ENCODE measurements at regions not wholly inside any gene's neighbourhood (a gene's known extent, or its start where the extent isn't known, plus 50 kb on each side); places are given as distances from the start of the nearest gene placed in this dataset.
"Not testable (repeated sequence)": the region's sequence is repeated elsewhere in the genome, so short reads cannot be mapped to it uniquely, and the experiment has no call there.

GRCh38 chr21:43290421-43291346 lies 121.9 kb downstream of the CRYAA start:
- no peak for DNase-seq (ENCODE audit: low read depth in 2 of 3, low spot score in 1 of 3)

- DNase-seq (ENCODE audit: low read depth in 2 of 3, low spot score in 1 of 3) = no peak
Observed at GRCh38 chr21:43289966-43290365, 121.2 kb downstream of the CRYAA start.

GRCh38 chr21:43289442-43289841 lies 120.6 kb downstream of the CRYAA start:
- no peak for DNase-seq (ENCODE audit: low read depth in 2 of 3, low spot score in 1 of 3)

GRCh38 chr21:43287795-43288755 lies 119.3 kb downstream of the CRYAA start:
- no peak for DNase-seq (ENCODE audit: low read depth in 2 of 3, low spot score in 1 of 3)

GRCh38 chr21:43287111-43287760 lies 118.4 kb downstream of the CRYAA start:
- DNase-seq (ENCODE audit: low read depth in 2 of 3, low spot score in 1 of 3) = no peak

GRCh38 chr21:43286196-43286595 lies 117.4 kb downstream of the CRYAA start:
- no peak for DNase-seq (ENCODE audit: low read depth in 2 of 3, low spot score in 1 of 3)

- no peak for DNase-seq (ENCODE audit: low read depth in 2 of 3, low spot score in 1 of 3)
Observed at GRCh38 chr21:43284700-43285099, 115.9 kb downstream of the CRYAA start.

- DNase-seq (ENCODE audit: low read depth in 2 of 3, low spot score in 1 of 3) = no peak
Observed at GRCh38 chr21:43284238-43284637, 115.4 kb downstream of the CRYAA start.

- DNase-seq (ENCODE audit: low read depth in 2 of 3, low spot score in 1 of 3) = not testable (repeated sequence)
Observed at GRCh38 chr21:43283925-43284221, 115.1 kb downstream of the CRYAA start.

GRCh38 chr21:43283136-43283924 lies 114.5 kb downstream of the CRYAA start:
- DNase-seq (ENCODE audit: low read depth in 2 of 3, low spot score in 1 of 3) = no peak

- no peak for DNase-seq (ENCODE audit: low read depth in 2 of 3, low spot score in 1 of 3)
Observed at GRCh38 chr21:43282358-43283120, 113.7 kb downstream of the CRYAA start.

GRCh38 chr21:43281661-43282357 lies 113.0 kb downstream of the CRYAA start:
- DNase-seq (ENCODE audit: low read depth in 2 of 3, low spot score in 1 of 3) = no peak

GRCh38 chr21:43280949-43281633 lies 112.3 kb downstream of the CRYAA start:
- DNase-seq (ENCODE audit: low read depth in 2 of 3, low spot score in 1 of 3) = no peak

GRCh38 chr21:43279578-43279894 lies 110.7 kb downstream of the CRYAA start:
- DNase-seq (ENCODE audit: low read depth in 2 of 3, low spot score in 1 of 3) = no peak

- no peak for DNase-seq (ENCODE audit: low read depth in 2 of 3, low spot score in 1 of 3)
Observed at GRCh38 chr21:43278766-43279577, 110.2 kb downstream of the CRYAA start.

- no peak for DNase-seq (ENCODE audit: low read depth in 2 of 3, low spot score in 1 of 3)
Observed at GRCh38 chr21:43278359-43278758, 109.6 kb downstream of the CRYAA start.

GRCh38 chr21:43277481-43278351 lies 108.9 kb downstream of the CRYAA start:
- DNase-seq (ENCODE audit: low read depth in 2 of 3, low spot score in 1 of 3) = no peak

Measured in stimulated activated CD4-positive, alpha-beta T cell treated with anti-CD3 and anti-CD28 coated beads, Interleukin-12 subunit alpha, Interleukin-12 subunit beta, amount 100 ng/mL, for 48 hours (primary cell).